Sciatic nerve (tissue), 2 donors: ENCODE measurements at regions not wholly inside any gene's neighbourhood (a gene's known extent, or its start where the extent isn't known, plus 50 kb on each side); places are given as distances from the start of the nearest gene placed in this dataset.
A peak's percentile ranks its signal among the peaks of the same experiment; 100 is the strongest.
"Not testable (repeated sequence)": the region's sequence is repeated elsewhere in the genome, so short reads cannot be mapped to it uniquely, and the experiment has no call there.

Source experiments
- ATAC-seq: fragments of 200-7000 bp; cut with Tn5 transposase; one replicate; pipeline ENCODE4 v1.9.1; 2020; ENCODE audit warnings: mild to moderate bottlenecking, moderate library complexity
- DNase-seq: peaks from one replicate; pipeline ENCODE4 v3.0.0-alpha.2; 2020; ENCODE audit warnings: low spot score
- intact Hi-C: fragments of 100-400 bp; cut with DNase I; formaldehyde crosslinking; loops from one replicate; pipeline ENCODE4 v1.14.2; 2022
- donor health status: DM: no; HTN: no; CAD: no.
- donor health status: DM: no; HTN: no; CAD: no.

GRCh38 chr14:66249544-66249943 lies 236.6 kb upstream of the CCDC196 start:
- DNase-seq (no peak), ATAC-seq (no peak)
- intact Hi-C loops, result no loop called here

GRCh38 chr14:66254038-66254437 lies 232.1 kb upstream of the CCDC196 start:
- intact Hi-C loops, result no loop called here
- DNase-seq, result no peak
- no peak for ATAC-seq

- ATAC-seq, result no peak
- intact Hi-C loops, result no loop called here
- DNase-seq, result no peak
Observed at GRCh38 chr14:66268802-66269334, 217.3 kb upstream of the CCDC196 start.

- DNase-seq, result no peak
- intact Hi-C loops, result loop anchor here (5.0 kb wide), 1 partner anchor 325 kb away; no protein-coding TSS in a partner anchor
- no peak for ATAC-seq
Observed at GRCh38 chr14:66272221-66272620, 213.9 kb upstream of the CCDC196 start.

GRCh38 chr14:66273261-66273832 lies 212.8 kb upstream of the CCDC196 start:
- intact Hi-C loops, result loop anchor here (5.0 kb wide), 1 partner anchor 326 kb away; no protein-coding TSS in a partner anchor
- no peak for ATAC-seq

GRCh38 chr14:66278418-66278817 lies 207.8 kb upstream of the CCDC196 start:
- DNase-seq, ATAC-seq, intact Hi-C loops: not testable (repeated sequence)

More at GRCh38 chr14:66273261-66273832, 212.8 kb upstream of the CCDC196 start:
- no peak for DNase-seq

GRCh38 chr14:66281036-66281776 lies 205.0 kb upstream of the CCDC196 start:
- ATAC-seq, result peak; percentile 88
- DNase-seq, result peak; percentile 59
- intact Hi-C loops, result no loop called here

GRCh38 chr14:66284346-66284745 lies 201.8 kb upstream of the CCDC196 start:
- DNase-seq, result no peak
- no peak for ATAC-seq
- intact Hi-C loops, result no loop called here

GRCh38 chr14:66288511-66288910 lies 197.7 kb upstream of the CCDC196 start:
- intact Hi-C loops, result no loop called here
- ATAC-seq (no peak), DNase-seq (no peak)

- no peak for DNase-seq
- intact Hi-C loops, result no loop called here
- ATAC-seq, result no peak
Observed at GRCh38 chr14:66291756-66292155, 194.4 kb upstream of the CCDC196 start.

- DNase-seq (no peak), ATAC-seq (no peak)
- intact Hi-C loops, result no loop called here
Observed at GRCh38 chr14:66293533-66294105, 192.6 kb upstream of the CCDC196 start.

GRCh38 chr14:66295386-66295785 lies 190.8 kb upstream of the CCDC196 start:
- intact Hi-C loops, result no loop called here
- DNase-seq (no peak), ATAC-seq (no peak)

- DNase-seq (no peak), ATAC-seq (no peak)
- intact Hi-C loops, result no loop called here
Observed at GRCh38 chr14:66300886-66301285, 185.3 kb upstream of the CCDC196 start.

- ATAC-seq, result no peak
- no peak for DNase-seq
- intact Hi-C loops, result no loop called here
Observed at GRCh38 chr14:66306101-66306500, 180.1 kb upstream of the CCDC196 start.

GRCh38 chr14:66311058-66311457 lies 175.1 kb upstream of the CCDC196 start:
- DNase-seq (no peak), ATAC-seq (no peak)
- intact Hi-C loops, result no loop called here

- intact Hi-C loops, result no loop called here
- ATAC-seq (no peak), DNase-seq (no peak)
Observed at GRCh38 chr14:66311990-66312389, 174.2 kb upstream of the CCDC196 start.

- DNase-seq (no peak), ATAC-seq (no peak)
- intact Hi-C loops, result no loop called here
Observed at GRCh38 chr14:66312451-66312850, 173.7 kb upstream of the CCDC196 start.

GRCh38 chr14:66315098-66315497 lies 171.1 kb upstream of the CCDC196 start:
- DNase-seq, result no peak
- no peak for ATAC-seq
- intact Hi-C loops, result no loop called here

- no peak for DNase-seq
- no peak for ATAC-seq
- intact Hi-C loops, result no loop called here
Observed at GRCh38 chr14:66315548-66315947, 170.6 kb upstream of the CCDC196 start.

- ATAC-seq, result no peak
- intact Hi-C loops, result no loop called here
Observed at GRCh38 chr14:66322564-66322963, 163.6 kb upstream of the CCDC196 start.

More at GRCh38 chr14:66322564-66322963, 163.6 kb upstream of the CCDC196 start:
- DNase-seq, result no peak
